ENCODE measurements at regions not wholly inside any gene's neighbourhood (a gene's known extent, or its start where the extent isn't known, plus 50 kb on each side); places are given as distances from the start of the nearest gene placed in this dataset.
"Not testable (repeated sequence)": the region's sequence is repeated elsewhere in the genome, so short reads cannot be mapped to it uniquely, and the experiment has no call there.

GRCh38 chr2:176934869-176935415 lies 277.7 kb upstream of the HNRNPA3 start:
- DNase-seq (ENCODE audit: low read depth in 1 of 2, low spot score in 2 of 2) = no peak
- no peaks in the 10 kb centered on the region for H3K9me3 ChIP-seq (replicated peaks)
- no peak overlapping the region for H3K27ac ChIP-seq
- H3K4me3 ChIP-seq = no peak overlapping the region
- H3K27me3 ChIP-seq (replicated peaks) = no peaks in the 10 kb centered on the region; the same call in 1 of the 2 replicates
- H3K4me1 ChIP-seq (replicated peaks) = no peaks in the 10 kb centered on the region
- H3K36me3 ChIP-seq = no peaks in the 10 kb centered on the region

- DNase-seq (ENCODE audit: low read depth in 1 of 2, low spot score in 2 of 2) = no peak
Observed at GRCh38 chr2:176935543-176936102, 277.0 kb upstream of the HNRNPA3 start.

GRCh38 chr2:176936410-176936809 lies 276.2 kb upstream of the HNRNPA3 start:
- DNase-seq (ENCODE audit: low read depth in 1 of 2, low spot score in 2 of 2) = no peak
- Histone ChIP-seq H3K9me3 (replicated peaks) (no peaks in the 10 kb centered on the region), H3K27ac (no peak overlapping the region)

More at GRCh38 chr2:176935543-176936102, 277.0 kb upstream of the HNRNPA3 start:
- H3K4me3 ChIP-seq = no peak overlapping the region
- no peak overlapping the region for H3K27ac ChIP-seq
- H3K27me3 ChIP-seq (replicated peaks) = no peaks in the 10 kb centered on the region; the same call in 1 of the 2 replicates
- no peaks in the 10 kb centered on the region for H3K9me3 ChIP-seq (replicated peaks)
- no peaks in the 10 kb centered on the region for H3K36me3 ChIP-seq
- no peaks in the 10 kb centered on the region for H3K4me1 ChIP-seq (replicated peaks)

GRCh38 chr2:176944998-176945397 lies 267.6 kb upstream of the HNRNPA3 start:
- H3K27me3 ChIP-seq (replicated peaks) = no peaks in the 10 kb centered on the region
- no peaks in the 10 kb centered on the region for H3K4me1 ChIP-seq (replicated peaks)
- H3K27ac ChIP-seq = no peak overlapping the region
- H3K36me3 ChIP-seq = no peaks in the 10 kb centered on the region
- no peak for DNase-seq (ENCODE audit: low read depth in 1 of 2, low spot score in 2 of 2)
- H3K9me3 ChIP-seq (replicated peaks) = no peaks in the 10 kb centered on the region
- no peak overlapping the region for H3K4me3 ChIP-seq

More at GRCh38 chr2:176936410-176936809, 276.2 kb upstream of the HNRNPA3 start:
- H3K4me3 ChIP-seq = no peak overlapping the region
- H3K36me3 ChIP-seq = no peaks in the 10 kb centered on the region
- H3K4me1 ChIP-seq (replicated peaks) = no peaks in the 10 kb centered on the region
- no peaks in the 10 kb centered on the region; the same call in 1 of the 2 replicates for H3K27me3 ChIP-seq (replicated peaks)

- H3K27ac ChIP-seq = no peak overlapping the region
- no peak for DNase-seq (ENCODE audit: low read depth in 1 of 2, low spot score in 2 of 2)
- no peak overlapping the region for H3K4me3 ChIP-seq
- no peaks in the 10 kb centered on the region for H3K4me1 ChIP-seq (replicated peaks)
- H3K9me3 ChIP-seq (replicated peaks) = no peaks in the 10 kb centered on the region
- no peaks in the 10 kb centered on the region for H3K36me3 ChIP-seq
- no peaks in the 10 kb centered on the region for H3K27me3 ChIP-seq (replicated peaks)
Observed at GRCh38 chr2:176947754-176948153, 264.8 kb upstream of the HNRNPA3 start.

GRCh38 chr2:176951218-176951617 lies 261.4 kb upstream of the HNRNPA3 start:
- not testable (repeated sequence) for H3K27ac ChIP-seq; H3K9me3 ChIP-seq (replicated peaks); DNase-seq (ENCODE audit: low read depth in 1 of 2, low spot score in 2 of 2); H3K4me3 ChIP-seq; H3K4me1 ChIP-seq (replicated peaks); H3K36me3 ChIP-seq; H3K27me3 ChIP-seq (replicated peaks)

- H3K9me3 ChIP-seq (replicated peaks) = no peaks in the 10 kb centered on the region
Observed at GRCh38 chr2:176956791-176957190, 255.8 kb upstream of the HNRNPA3 start.

GRCh38 chr2:176959614-176960013 lies 253.0 kb upstream of the HNRNPA3 start:
- Histone ChIP-seq H3K36me3 (no peaks in the 10 kb centered on the region), H3K4me1 (replicated peaks) (no peaks in the 10 kb centered on the region), H3K27me3 (replicated peaks) (no peaks in the 10 kb centered on the region), H3K27ac (no peak overlapping the region), H3K4me3 (no peak overlapping the region), H3K9me3 (replicated peaks) (no peaks in the 10 kb centered on the region)
- DNase-seq (ENCODE audit: low read depth in 1 of 2, low spot score in 2 of 2) = no peak

More at GRCh38 chr2:176956791-176957190, 255.8 kb upstream of the HNRNPA3 start:
- DNase-seq (ENCODE audit: low read depth in 1 of 2, low spot score in 2 of 2) = no peak
- Histone ChIP-seq H3K27me3 (replicated peaks) (no peaks in the 10 kb centered on the region), H3K27ac (no peak overlapping the region), H3K4me3 (no peak overlapping the region), H3K4me1 (replicated peaks) (no peaks in the 10 kb centered on the region), H3K36me3 (no peaks in the 10 kb centered on the region)

- DNase-seq (ENCODE audit: low read depth in 1 of 2, low spot score in 2 of 2) = no peak
- Histone ChIP-seq H3K4me3 (no peak overlapping the region), H3K36me3 (no peaks in the 10 kb centered on the region), H3K27me3 (replicated peaks) (no peaks in the 10 kb centered on the region), H3K4me1 (replicated peaks) (no peaks in the 10 kb centered on the region), H3K27ac (no peak overlapping the region), H3K9me3 (replicated peaks) (no peaks in the 10 kb centered on the region)
Observed at GRCh38 chr2:176960061-176960460, 252.5 kb upstream of the HNRNPA3 start.

GRCh38 chr2:176960736-176961520 lies 251.7 kb upstream of the HNRNPA3 start:
- DNase-seq (ENCODE audit: low read depth in 1 of 2, low spot score in 2 of 2) = no peak
- H3K9me3 ChIP-seq (replicated peaks) = no peaks in the 10 kb centered on the region

GRCh38 chr2:176961775-176962619 lies 250.6 kb upstream of the HNRNPA3 start:
- Histone ChIP-seq H3K27me3 (replicated peaks) (no peaks in the 10 kb centered on the region), H3K36me3 (no peaks in the 10 kb centered on the region), H3K27ac (no peak overlapping the region), H3K4me1 (replicated peaks) (no peaks in the 10 kb centered on the region), H3K9me3 (replicated peaks) (no peaks in the 10 kb centered on the region), H3K4me3 (no peak overlapping the region)
- DNase-seq (ENCODE audit: low read depth in 1 of 2, low spot score in 2 of 2) = no peak

More at GRCh38 chr2:176960736-176961520, 251.7 kb upstream of the HNRNPA3 start:
- Histone ChIP-seq H3K4me1 (replicated peaks) (no peaks in the 10 kb centered on the region), H3K4me3 (no peak overlapping the region), H3K27me3 (replicated peaks) (no peaks in the 10 kb centered on the region), H3K36me3 (no peaks in the 10 kb centered on the region), H3K27ac (no peak overlapping the region)

- DNase-seq (ENCODE audit: low read depth in 1 of 2, low spot score in 2 of 2) = no peak
Observed at GRCh38 chr2:176963568-176964287, 248.9 kb upstream of the HNRNPA3 start.

GRCh38 chr2:176967911-176968450 lies 244.6 kb upstream of the HNRNPA3 start:
- Histone ChIP-seq H3K4me1 (replicated peaks) (no peaks in the 10 kb centered on the region), H3K36me3 (no peaks in the 10 kb centered on the region), H3K27me3 (replicated peaks) (no peaks in the 10 kb centered on the region), H3K4me3 (no peak overlapping the region), H3K27ac (no peak overlapping the region), H3K9me3 (replicated peaks) (no peaks in the 10 kb centered on the region)
- DNase-seq (ENCODE audit: low read depth in 1 of 2, low spot score in 2 of 2) = no peak

More at GRCh38 chr2:176963568-176964287, 248.9 kb upstream of the HNRNPA3 start:
- no peak overlapping the region for H3K4me3 ChIP-seq
- no peaks in the 10 kb centered on the region for H3K36me3 ChIP-seq
- no peak overlapping the region for H3K27ac ChIP-seq
- no peaks in the 10 kb centered on the region for H3K27me3 ChIP-seq (replicated peaks)
- no peaks in the 10 kb centered on the region for H3K4me1 ChIP-seq (replicated peaks)
- no peaks in the 10 kb centered on the region for H3K9me3 ChIP-seq (replicated peaks)

All from SJSA1 (cell line).